Loucy (cell line): ENCODE measurements at regions not wholly inside any gene's neighbourhood (a gene's known extent, or its start where the extent isn't known, plus 50 kb on each side); places are given as distances from the start of the nearest gene placed in this dataset.

Experiments used
- H2AFZ ChIP-seq: fragments of 200-600 bp; sonication (generic); 2 replicates; pipeline ENCODE4 v1.6.0; 2016; ENCODE audit warnings: antibody characterized with exemption, mild to moderate bottlenecking, low read length, moderate library complexity
- H3F3A ChIP-seq: fragments of 200-600 bp; 2 replicates; pipeline ENCODE4 v1.6.0; 2016; ENCODE audit warnings: antibody characterized with exemption, low read depth, mild to moderate bottlenecking
- H3K27me3 ChIP-seq: fragments of 200-600 bp; sonication (generic); 2 replicates; pipeline ENCODE4 v1.6.1; 2014; ENCODE audit warnings: low read length, mild to moderate bottlenecking; ENCODE audit not compliant: insufficient read depth, poor library complexity, severe bottlenecking
- H3K36me3 ChIP-seq: fragments of 200-600 bp; sonication (generic); 2 replicates; pipeline ENCODE4 v1.6.1; 2016; ENCODE audit warnings: low read length; ENCODE audit not compliant: insufficient read depth
- H3K4me1 ChIP-seq: fragments of 200-600 bp; sonication (generic); 2 replicates; pipeline ENCODE4 v1.5.1; 2014; ENCODE audit warnings: low read length, mild to moderate bottlenecking; ENCODE audit not compliant: insufficient read depth, poor library complexity, severe bottlenecking
- H3K4me2 ChIP-seq: fragments of 200-600 bp; sonication (generic); 2 replicates; pipeline ENCODE4 v1.6.0; 2014; ENCODE audit warnings: antibody characterized with exemption, low read length, low read depth, mild to moderate bottlenecking; ENCODE audit not compliant: poor library complexity, severe bottlenecking
- H3K4me3 ChIP-seq: fragments of 200-600 bp; sonication (generic); 2 replicates; pipeline ENCODE4 v1.5.1; 2014; ENCODE audit warnings: low read length, mild to moderate bottlenecking, mixed read lengths; ENCODE audit not compliant: poor library complexity, severe bottlenecking
- H3K79me2 ChIP-seq: fragments of 200-600 bp; sonication (generic); 2 replicates; pipeline ENCODE4 v1.6.1; 2014; ENCODE audit warnings: low read length; ENCODE audit not compliant: insufficient read depth
- H3K9ac ChIP-seq: fragments of 200-600 bp; sonication (generic); 2 replicates; pipeline ENCODE4 v1.6.0; 2014; ENCODE audit warnings: mild to moderate bottlenecking, low read depth, low read length, moderate library complexity; ENCODE audit not compliant: poor library complexity, severe bottlenecking
- H3K9me2 ChIP-seq: fragments of 200-600 bp; sonication (generic); replicated peaks from 2 replicates; pipeline ENCODE4 v1.6.1; 2016; ENCODE audit warnings: low read depth, low read length, mixed read lengths
- H3K9me3 ChIP-seq: fragments of 200-600 bp; sonication (generic); 2 replicates; pipeline ENCODE4 v1.6.1; 2014; ENCODE audit warnings: mild to moderate bottlenecking, antibody characterized with exemption, low read length, low read depth; ENCODE audit not compliant: insufficient read depth
- H4K20me1 ChIP-seq: fragments of 200-600 bp; sonication (generic); 2 replicates; pipeline ENCODE4 v1.6.0; 2014; ENCODE audit warnings: antibody characterized with exemption, low read length, mild to moderate bottlenecking; ENCODE audit not compliant: insufficient read depth, poor library complexity, severe bottlenecking
- CTCF ChIP-seq: fragments of 200-600 bp; sonication (generic); conservative IDR thresholded peaks from 2 replicates; pipeline ENCODE4 v1.5.1; 2014; ENCODE audit warnings: mild to moderate bottlenecking, antibody characterized with exemption, low read length
- EZH2phosphoT487 ChIP-seq: fragments of 200-600 bp; IDR thresholded peaks from 2 replicates; pipeline ENCODE4 v1.6.1; 2018; ENCODE audit warnings: antibody characterized with exemption, mild to moderate bottlenecking, moderate library complexity, borderline replicate concordance

GRCh38 chr9:21598749-21599148, 116.6 kb upstream of the IFNE start:
- no peaks in the 10 kb centered on the region for H4K20me1 ChIP-seq
- no peaks in the 10 kb centered on the region for H3K9me2 ChIP-seq
- H3K9ac ChIP-seq, result no peak overlapping the region
- no peaks in the 10 kb centered on the region for H3K36me3 ChIP-seq
- no peaks in the 10 kb centered on the region for H3K4me1 ChIP-seq
- H3K4me3 ChIP-seq, result no peak overlapping the region
- H3K79me2 ChIP-seq, result no peaks in the 10 kb centered on the region
- no peak overlapping the region for H3K4me2 ChIP-seq
- H2AFZ ChIP-seq, result no peak overlapping the region
- no peaks in the 10 kb centered on the region for H3F3A ChIP-seq
- H3K9me3 ChIP-seq, result no peaks in the 10 kb centered on the region
- TF ChIP-seq EZH2phosphoT487 (no peak), CTCF (no peak)
- H3K27me3 ChIP-seq, result no peaks in the 10 kb centered on the region

- Histone ChIP-seq H3K27me3 (no peaks in the 10 kb centered on the region), H4K20me1 (no peaks in the 10 kb centered on the region), H3K9me2 (no peaks in the 10 kb centered on the region), H3K4me1 (no peaks in the 10 kb centered on the region), H3K9me3 (no peaks in the 10 kb centered on the region), H3F3A (no peaks in the 10 kb centered on the region), H2AFZ (no peak overlapping the region), H3K4me3 (no peak overlapping the region), H3K9ac (no peak overlapping the region), H3K36me3 (no peaks in the 10 kb centered on the region), H3K79me2 (no peaks in the 10 kb centered on the region), H3K4me2 (no peak overlapping the region)
- no peak for TF ChIP-seq EZH2phosphoT487
- TF ChIP-seq CTCF, result no peak
Observed at GRCh38 chr9:21605489-21605931, 123.4 kb upstream of the IFNE start.

- H3K4me3 ChIP-seq, result no peak overlapping the region
- H4K20me1 ChIP-seq, result no peaks in the 10 kb centered on the region
- no peaks in the 10 kb centered on the region for H3K9me2 ChIP-seq
- no peaks in the 10 kb centered on the region for H3F3A ChIP-seq
- H3K36me3 ChIP-seq, result no peaks in the 10 kb centered on the region
- H3K9me3 ChIP-seq, result no peaks in the 10 kb centered on the region
- H3K27me3 ChIP-seq, result no peaks in the 10 kb centered on the region
- H3K79me2 ChIP-seq, result no peaks in the 10 kb centered on the region
- no peak overlapping the region for H3K4me2 ChIP-seq
- H3K4me1 ChIP-seq, result no peaks in the 10 kb centered on the region
- H3K9ac ChIP-seq, result no peak overlapping the region
- no peak for TF ChIP-seq CTCF
- no peak for TF ChIP-seq EZH2phosphoT487
- no peak overlapping the region for H2AFZ ChIP-seq
Observed at GRCh38 chr9:21607576-21607975, 125.5 kb upstream of the IFNE start.
